ENCODE measurements at regions not wholly inside any gene's neighbourhood (a gene's known extent, or its start where the extent isn't known, plus 50 kb on each side); places are given as distances from the start of the nearest gene placed in this dataset.

DNA sequence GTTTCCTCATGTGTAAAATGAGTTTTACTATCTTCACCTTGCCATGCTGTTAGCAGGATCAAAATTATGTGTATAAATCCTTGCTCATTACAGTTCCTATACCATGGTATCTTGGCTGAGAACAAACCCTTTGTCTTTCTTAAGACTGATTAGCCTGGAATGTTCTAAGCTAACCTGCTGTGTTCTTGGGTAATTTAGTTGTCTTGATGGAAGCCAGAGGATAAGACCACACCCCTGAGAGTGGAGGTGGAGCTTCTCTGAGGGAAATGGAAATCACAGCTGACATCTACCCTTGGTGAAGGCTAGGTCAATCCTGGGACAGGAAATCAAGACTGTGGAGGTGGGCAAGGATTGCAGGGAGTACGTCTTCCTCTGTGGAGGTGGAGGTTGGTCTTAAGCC, 206.1 kb upstream of the ARHGAP20 start:
- TF ChIP-seq CTCF (IDR thresholded peaks at IDR 0.05; ENCODE audit: low read depth, low read length) = no peak
- H3K4me3 ChIP-seq (ENCODE audit: low read depth, low read length) = no peak overlapping the region

DNA sequence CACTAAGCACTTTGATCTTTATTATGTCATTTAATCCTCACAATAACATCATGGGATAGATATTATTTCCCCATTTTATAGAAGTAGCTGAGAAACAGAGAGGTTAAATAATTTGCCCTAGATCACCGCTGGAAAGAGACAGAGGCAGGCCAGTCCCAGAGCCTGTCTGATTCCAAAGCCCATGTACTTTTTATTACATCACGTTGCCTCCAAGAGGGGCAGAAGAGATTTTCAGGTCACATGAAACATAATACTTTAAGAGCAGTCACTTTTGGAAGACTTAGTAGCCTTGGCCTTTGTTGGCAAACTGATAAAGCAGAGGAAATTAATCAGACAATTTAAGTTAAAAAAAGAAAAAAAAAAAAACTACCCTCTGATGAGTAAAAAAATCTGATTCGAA, 200.2 kb upstream of the ARHGAP20 start:
- no peak overlapping the region for H3K4me3 ChIP-seq (ENCODE audit: low read depth, low read length)
- no peak for TF ChIP-seq CTCF (IDR thresholded peaks at IDR 0.05; ENCODE audit: low read depth, low read length)

DNA sequence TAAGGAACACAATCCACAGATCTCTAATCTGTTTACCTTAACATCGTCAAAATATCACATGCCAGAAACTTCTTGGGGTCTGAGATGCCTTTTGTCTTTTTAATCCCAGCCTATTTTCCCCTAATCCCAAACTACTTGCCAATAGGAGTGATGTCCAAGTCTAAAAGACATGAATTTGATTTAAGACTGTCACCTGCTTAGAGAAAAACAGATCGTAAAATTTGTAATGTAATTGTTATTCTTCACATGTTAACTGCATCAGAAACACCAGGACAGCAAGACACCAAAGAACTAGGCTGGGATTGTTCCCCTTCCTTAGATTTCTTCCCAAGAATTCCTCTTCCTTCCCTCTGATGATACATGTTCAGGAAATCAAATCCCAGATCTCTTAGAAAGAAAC, 198.1 kb upstream of the ARHGAP20 start:
- TF ChIP-seq CTCF (IDR thresholded peaks at IDR 0.05; ENCODE audit: low read depth, low read length) = no peak
- H3K4me3 ChIP-seq (ENCODE audit: low read depth, low read length) = no peak overlapping the region

GRCh38 chr11:110909336-110909735, 197.1 kb upstream of the ARHGAP20 start:
- no peak overlapping the region for H3K4me3 ChIP-seq (ENCODE audit: low read depth, low read length)
- no peak for TF ChIP-seq CTCF (IDR thresholded peaks at IDR 0.05; ENCODE audit: low read depth, low read length)

- no peak for TF ChIP-seq CTCF (IDR thresholded peaks at IDR 0.05; ENCODE audit: low read depth, low read length)
- H3K4me3 ChIP-seq (ENCODE audit: low read depth, low read length) = no peak overlapping the region
Observed at GRCh38 chr11:110908401-110909105, 196.3 kb upstream of the ARHGAP20 start.

DNA sequence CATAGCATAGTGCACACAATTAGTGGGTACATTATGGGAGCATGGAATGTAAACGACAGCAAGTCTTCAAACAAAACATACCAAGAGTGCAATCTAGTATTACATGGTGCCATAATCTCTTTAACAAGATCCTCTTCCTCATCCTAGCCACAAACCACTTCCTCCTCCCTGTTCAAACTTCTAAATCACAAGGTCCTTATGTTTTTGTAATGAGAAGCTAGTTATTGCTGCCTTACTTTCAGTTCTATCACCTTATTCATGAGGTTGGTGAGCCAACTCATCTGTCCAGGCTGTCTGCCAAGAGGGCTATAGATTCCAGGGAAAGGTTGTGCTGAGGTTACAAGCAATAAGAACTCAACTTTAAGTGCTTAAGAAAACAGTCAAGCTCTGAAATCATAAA, 195.4 kb upstream of the ARHGAP20 start:
- TF ChIP-seq CTCF (IDR thresholded peaks at IDR 0.05; ENCODE audit: low read depth, low read length) = no peak
- no peak overlapping the region for H3K4me3 ChIP-seq (ENCODE audit: low read depth, low read length)

GRCh38 chr11:110903830-110904229, 191.6 kb upstream of the ARHGAP20 start:
- H3K4me3 ChIP-seq (ENCODE audit: low read depth, low read length) = no peak overlapping the region
- no peak for TF ChIP-seq CTCF (IDR thresholded peaks at IDR 0.05; ENCODE audit: low read depth, low read length)

Data from WI38 (cell line).